HCT116 (cell line): ENCODE measurements at regions not wholly inside any gene's neighbourhood (a gene's known extent, or its start where the extent isn't known, plus 50 kb on each side); places are given as distances from the start of the nearest gene placed in this dataset.

Experiments used
- ATAC-seq: fragments of 200-7000 bp; cut with Tn5 transposase; 2 replicates; pipeline ENCODE4 v1.9.1; 2020; ENCODE audit warnings: mild to moderate bottlenecking, moderate library complexity
- BruUV-seq: library from RNA; stranded (reverse); fragments of 400-500 nt; replicated peaks from 2 replicates; lab custom pipeline; 2021; lab: Mats Ljungman, UMichigan
- CTCF ChIA-PET: fragments of 300-600 bp; sonication (Branson Sonifier 250); formaldehyde crosslinking; loops from one replicate; lab custom pipeline; 2021; ENCODE audit warnings: antibody characterized with exemption; lab: Charles Lee
- POLR2A ChIA-PET: fragments of 300-600, 350-600 bp; sonication (Branson Sonifier 250); formaldehyde crosslinking; loops from one replicate; lab custom pipeline; 2021; ENCODE audit warnings: antibody characterized with exemption; lab: Charles Lee
- RAD21 ChIA-PET, 2 experiments: fragments of 300-600 bp; sonication (Branson Sonifier 250); formaldehyde crosslinking; loops; one replicate each; lab custom pipeline; 2023; ENCODE audit warnings: low total read pairs in 2 of 2; ENCODE audit not compliant: uncharacterized antibody in 2 of 2, unreplicated experiment in 2 of 2, low non-redundant PET in 1 of 2; lab: Charles Lee
- DNase-seq: peaks from one replicate; pipeline ENCODE4 v3.0.0-alpha.2; 2010; ENCODE audit warnings: low read depth, low spot score
- H2AFZ ChIP-seq: fragments of 200-600 bp; shearing (Covaris generic), sonication (generic); 2 replicates; pipeline ENCODE4 v1.6.1; 2017; ENCODE audit warnings: low read depth, mixed run types, mixed read lengths, antibody characterized with exemption, low read length; ENCODE audit not compliant: poor library complexity, severe bottlenecking
- H3K27ac ChIP-seq: 2 replicates; pipeline ENCODE4 v1.5.1; 2012; ENCODE audit warnings: low read depth, low read length
- H3K27me3 ChIP-seq: fragments of 200-600 bp; sonication (generic); 2 replicates; pipeline ENCODE4 v1.6.1; 2016; ENCODE audit warnings: mixed run types, low read length, mixed read lengths; ENCODE audit not compliant: insufficient read depth
- H3K36me3 ChIP-seq, 2 experiments: fragments of 200-500 bp in 1 of 2; fragments of 200-600 bp in 1 of 2; sonication (Bioruptor generic) in 1 of 2; sonication (generic) in 1 of 2; 2 replicates each; pipeline versions ENCODE4 v1.5.1 to v1.6.1; 2014 to 2016; ENCODE audit warnings: low read length in 2 of 2, inconsistent platforms in 1 of 2, mixed read lengths in 1 of 2, mixed run types in 1 of 2; ENCODE audit not compliant: insufficient read depth in 2 of 2, control insufficient read depth in 1 of 2
- H3K4me1 ChIP-seq, 2 experiments: fragments of 200-600 bp in 1 of 2; sonication (generic) in 1 of 2; 2 replicates each; pipeline versions ENCODE4 v1.5.1 to v1.6.1; 2012 to 2017; ENCODE audit warnings: low read length in 2 of 2, inconsistent platforms in 1 of 2, mild to moderate bottlenecking in 1 of 2, mixed read lengths in 1 of 2, mixed run types in 1 of 2, moderate library complexity in 1 of 2; ENCODE audit not compliant: insufficient read depth in 2 of 2, control insufficient read depth in 1 of 2
- H3K4me2 ChIP-seq: fragments of 200-600 bp; sonication (generic); 2 replicates; pipeline ENCODE4 v1.6.1; 2017; ENCODE audit warnings: mixed run types, low read length, mixed read lengths
- H3K4me3 ChIP-seq, 2 experiments: fragments of 200-600 bp in 1 of 2; sonication (generic) in 1 of 2; replicated peaks in 1 of 2; 2 replicates each; pipeline ENCODE4 v1.5.1; 2011 to 2016; ENCODE audit warnings: low read length in 2 of 2, control low read depth in 1 of 2, low read depth in 1 of 2, mild to moderate bottlenecking in 1 of 2, mixed read lengths in 1 of 2, mixed run types in 1 of 2
- H3K79me2 ChIP-seq: fragments of 200-600 bp; sonication (generic); 2 replicates; pipeline ENCODE4 v1.6.1; 2017; ENCODE audit warnings: mild to moderate bottlenecking, mixed run types, low read length, moderate library complexity, mixed read lengths; ENCODE audit not compliant: insufficient read depth
- H3K9ac ChIP-seq: fragments of 200-600 bp; sonication (generic); 2 replicates; pipeline ENCODE4 v1.6.1; 2016; ENCODE audit warnings: low read length, mixed read lengths
- H3K9me2 ChIP-seq: fragments of 200-600 bp; sonication (generic), shearing (Covaris generic); 2 replicates; pipeline ENCODE4 v1.6.1; 2017; ENCODE audit warnings: mixed run types, mild to moderate bottlenecking, moderate library complexity; ENCODE audit not compliant: insufficient read depth
- H3K9me3 ChIP-seq, 2 experiments: fragments of 200-500 bp in 1 of 2; fragments of 200-600 bp in 1 of 2; sonication (Bioruptor generic) in 1 of 2; sonication (generic) in 1 of 2; 2 replicates each; pipeline ENCODE4 v1.6.1; 2014 to 2017; ENCODE audit warnings: low read length in 2 of 2, mixed read lengths in 2 of 2, inconsistent platforms in 1 of 2, low read depth in 1 of 2, mild to moderate bottlenecking in 1 of 2, mixed run types in 1 of 2, moderate library complexity in 1 of 2; ENCODE audit not compliant: control insufficient read depth in 1 of 2, insufficient read depth in 1 of 2
- H4K20me1 ChIP-seq: fragments of 200-600 bp; sonication (generic), shearing (Covaris generic); 2 replicates; pipeline ENCODE4 v1.6.1; 2017; ENCODE audit warnings: mixed run types, mild to moderate bottlenecking, moderate library complexity; ENCODE audit not compliant: insufficient read depth
- CBX3 ChIP-seq: IDR thresholded peaks from 2 replicates; pipeline ENCODE4 v1.6.1; 2012; ENCODE audit warnings: low read depth
- CEBPB ChIP-seq: IDR thresholded peaks from 2 replicates; pipeline ENCODE4 v1.6.1; 2012; ENCODE audit warnings: low read depth
- EGR1 ChIP-seq: IDR thresholded peaks from 2 replicates; pipeline ENCODE4 v1.6.1; 2012; ENCODE audit warnings: low read depth
- ELF1 ChIP-seq: IDR thresholded peaks from 2 replicates; pipeline ENCODE4 v1.6.1; 2012; ENCODE audit warnings: low read depth, borderline replicate concordance
- EZH2 ChIP-seq: fragments of 200-600 bp; sonication (generic); IDR thresholded peaks from 2 replicates; pipeline ENCODE4 v1.6.1; 2017; ENCODE audit warnings: antibody characterized with exemption, mixed run types
- EZH2phosphoT487 ChIP-seq: fragments of 200-600 bp; IDR thresholded peaks from 2 replicates; pipeline ENCODE4 v1.6.1; 2018; ENCODE audit warnings: antibody characterized with exemption, borderline replicate concordance
- POLR2A ChIP-seq: IDR thresholded peaks from 2 replicates; pipeline ENCODE4 v1.7.0; 2011; ENCODE audit warnings: borderline replicate concordance; ENCODE audit not compliant: insufficient read depth, insufficient read length; ENCODE audit errors: extremely low read depth
- RAD21 ChIP-seq: IDR thresholded peaks from 2 replicates; pipeline ENCODE4 v1.6.1; 2012; ENCODE audit warnings: low read depth, mild to moderate bottlenecking
- REST ChIP-seq: IDR thresholded peaks from 2 replicates; pipeline ENCODE4 v1.6.1; 2012; ENCODE audit warnings: low read depth
- SIN3A ChIP-seq: IDR thresholded peaks from 2 replicates; pipeline ENCODE4 v1.6.1; 2012; ENCODE audit warnings: low read depth
- SP1 ChIP-seq: IDR thresholded peaks from 2 replicates; pipeline ENCODE4 v1.6.1; 2012; ENCODE audit warnings: low read depth
- SRF ChIP-seq: IDR thresholded peaks from 2 replicates; pipeline ENCODE4 v1.6.1; 2012; ENCODE audit warnings: low read depth
- TCF7L2 ChIP-seq: IDR thresholded peaks from 2 replicates; pipeline ENCODE4 v1.7.0; 2011; ENCODE audit warnings: borderline replicate concordance, inconsistent platforms; ENCODE audit not compliant: insufficient read depth, insufficient read length; ENCODE audit errors: extremely low read depth
- YY1 ChIP-seq: IDR thresholded peaks from 2 replicates; pipeline ENCODE4 v1.6.1; 2011; ENCODE audit warnings: low read length, low read depth, moderate library complexity, mild to moderate bottlenecking; ENCODE audit not compliant: insufficient replicate concordance; ENCODE audit errors: extremely low read depth
- ZBTB33 ChIP-seq: IDR thresholded peaks from 2 replicates; pipeline ENCODE4 v1.6.1; 2011; ENCODE audit warnings: mild to moderate bottlenecking, low read length, moderate library complexity; ENCODE audit not compliant: insufficient replicate concordance; ENCODE audit errors: extremely low read depth
- ZFX ChIP-seq: fragments of 450-650 bp; IDR thresholded peaks from 2 replicates; pipeline ENCODE4 v1.6.1; 2017
- intact Hi-C: fragments of 100-400 bp; cut with micrococcal nuclease; formaldehyde crosslinking; loops from 2 replicates; pipeline ENCODE4 v1.10.0; 2022

DNA sequence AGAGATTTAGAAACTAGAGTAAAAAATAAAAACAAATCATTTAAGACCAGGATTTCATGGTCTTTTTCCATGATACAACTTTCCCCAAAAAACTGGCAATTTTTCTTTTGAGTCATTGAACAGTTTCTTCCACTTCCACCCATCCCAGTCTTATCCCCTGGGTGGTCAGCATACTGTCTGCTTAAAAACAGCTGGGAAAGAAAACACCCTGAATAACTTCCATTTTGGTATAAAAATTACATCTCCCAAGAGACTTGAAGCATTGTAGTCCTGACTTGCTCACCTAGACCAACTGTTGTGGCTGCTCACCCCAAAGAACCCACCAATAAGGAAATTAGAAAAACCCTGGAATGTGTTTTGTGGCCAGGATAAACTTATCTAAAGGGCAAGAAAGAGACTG lies 731.3 kb downstream of the NR2F1-AS1 start (continued):
- TF ChIP-seq REST (no peak), EZH2phosphoT487 (no peak), SIN3A (no peak), POLR2A (no peak), SRF (no peak), YY1 (no peak), ZFX (no peak), EZH2 (no peak), ELF1 (no peak), TCF7L2 (no peak)

GRCh38 chr5:92841604-92842155 lies 739.3 kb downstream of the NR2F1-AS1 start:
- H3K4me3 ChIP-seq, result no peak overlapping the region
- H2AFZ ChIP-seq, result no peak overlapping the region
- TF ChIP-seq CEBPB (no peak), RAD21 (no peak), ZBTB33 (no peak), POLR2A (no peak), EGR1 (no peak), EZH2 (no peak), ELF1 (no peak), SP1 (no peak), CBX3 (no peak)
- ChIA-PET RAD21 (no interaction called here), CTCF (no interaction called here), POLR2A (no interaction called here)
- no peak overlapping the region for H3K9ac ChIP-seq
- H3K4me1 ChIP-seq, result no peaks in the 10 kb centered on the region
- DNase-seq (no peak), ATAC-seq (no peak)
- H3K79me2 ChIP-seq, result no peaks in the 10 kb centered on the region
- no peak overlapping the region for H3K4me2 ChIP-seq
- H3K9me2 ChIP-seq, result no peaks in the 10 kb centered on the region
- BruUV-seq, result no TSS peak
- intact Hi-C loops, result loop anchor here (10.0 kb wide), 1 partner anchor 527 kb away; no protein-coding TSS in a partner anchor
- no peaks in the 10 kb centered on the region for H3K36me3 ChIP-seq
- no peak overlapping the region for H3K27ac ChIP-seq
- H3K9me3 ChIP-seq, result no peaks in the 10 kb centered on the region
- H4K20me1 ChIP-seq, result no peaks in the 10 kb centered on the region
- H3K27me3 ChIP-seq, result no peaks in the 10 kb centered on the region
